Karpas-422 (cell line): ENCODE measurements at regions not wholly inside any gene's neighbourhood (a gene's known extent, or its start where the extent isn't known, plus 50 kb on each side); places are given as distances from the start of the nearest gene placed in this dataset.
A peak's percentile ranks its signal among the peaks of the same experiment; 100 is the strongest.

ENCODE experiments used
- DNase-seq: peaks from one replicate; pipeline ENCODE4 v3.0.0-alpha.2; 2015
- H2AFZ ChIP-seq: fragments of 200-600 bp; sonication (generic); 2 replicates; pipeline ENCODE4 v1.6.1; 2014; ENCODE audit warnings: antibody characterized with exemption, low read length, mixed read lengths
- H3K27ac ChIP-seq: fragments of 200-600 bp; sonication (generic); 2 replicates; pipeline ENCODE4 v1.5.1; 2014; ENCODE audit warnings: mild to moderate bottlenecking, low read length, moderate library complexity
- H3K27me3 ChIP-seq: fragments of 200-600 bp; sonication (generic); 2 replicates; pipeline ENCODE4 v1.6.1; 2014; ENCODE audit warnings: low read length, mixed read lengths
- H3K36me3 ChIP-seq: fragments of 200-600 bp; sonication (generic); 2 replicates; pipeline ENCODE4 v1.6.1; 2014; ENCODE audit warnings: low read length, mixed read lengths; ENCODE audit not compliant: insufficient read depth
- H3K4me1 ChIP-seq: fragments of 200-600 bp; sonication (generic); 2 replicates; pipeline ENCODE4 v1.6.1; 2014; ENCODE audit warnings: mild to moderate bottlenecking, low read length, mixed read lengths
- H3K4me2 ChIP-seq: fragments of 200-600 bp; sonication (generic); 2 replicates; pipeline ENCODE4 v1.6.1; 2014; ENCODE audit warnings: low read length, low read depth, mild to moderate bottlenecking; ENCODE audit not compliant: poor library complexity, severe bottlenecking
- H3K4me3 ChIP-seq: fragments of 200-600 bp; sonication (generic); 2 replicates; pipeline ENCODE4 v1.5.1; 2014; ENCODE audit warnings: mild to moderate bottlenecking, antibody characterized with exemption, low read length, mixed read lengths
- H3K79me2 ChIP-seq: fragments of 200-600 bp; sonication (generic); 2 replicates; pipeline ENCODE4 v1.6.1; 2014; ENCODE audit warnings: mild to moderate bottlenecking, low read length, mixed read lengths
- H3K9ac ChIP-seq: fragments of 200-600 bp; sonication (generic); 2 replicates; pipeline ENCODE4 v1.6.0; 2014; ENCODE audit warnings: low read length
- H3K9me2 ChIP-seq: fragments of 200-600 bp; sonication (generic), shearing (Covaris generic); replicated peaks from 2 replicates; pipeline ENCODE4 v1.6.0; 2014; ENCODE audit warnings: mild to moderate bottlenecking, low read length, moderate library complexity; ENCODE audit not compliant: insufficient read depth
- H3K9me3 ChIP-seq: fragments of 300-700, 200-600 bp; sonication (generic); 2 replicates; pipeline ENCODE4 v1.6.1; 2014; ENCODE audit warnings: low read length, mixed read lengths
- H4K20me1 ChIP-seq: fragments of 200-600 bp; sonication (generic); 2 replicates; pipeline ENCODE4 v1.6.1; 2014; ENCODE audit warnings: mild to moderate bottlenecking, antibody characterized with exemption, low read length, low read depth; ENCODE audit not compliant: insufficient read depth

DNA sequence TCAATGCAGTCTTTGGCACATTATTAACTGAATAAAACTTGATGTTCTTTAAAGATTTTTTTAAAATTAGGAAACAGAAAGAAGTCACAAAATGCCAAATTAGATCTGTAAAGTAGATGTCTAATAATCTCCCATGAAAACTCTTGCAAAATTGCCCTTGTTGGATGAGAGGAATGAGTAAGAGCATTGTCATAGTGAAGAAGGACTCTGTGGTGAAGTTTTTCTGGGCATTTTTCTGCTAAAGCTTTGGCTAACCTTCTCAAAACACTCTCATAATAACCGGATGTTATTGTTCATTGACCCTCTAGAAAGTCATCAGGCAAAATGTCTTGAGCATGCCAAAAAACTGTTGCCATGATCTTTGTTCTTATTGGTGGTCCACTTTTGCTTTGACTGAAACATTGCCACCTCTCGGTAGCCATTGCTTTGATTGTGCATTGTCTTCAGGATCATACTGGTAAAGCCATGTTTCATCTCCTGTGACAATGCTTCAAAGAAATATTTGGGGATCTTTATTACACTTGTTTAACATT lies 549.3 kb downstream of the LIG4 start:
- Histone ChIP-seq H4K20me1 (no peaks in the 10 kb centered on the region), H3K4me1 (no peaks in the 10 kb centered on the region), H3K9me2 (no peaks in the 10 kb centered on the region), H3K4me2 (no peak overlapping the region), H3K9me3 (peaks cover 31% of the 10 kb centered on the region), H3K36me3 (no peaks in the 10 kb centered on the region), H3K79me2 (no peaks in the 10 kb centered on the region), H3K27ac (no peak overlapping the region), H3K9ac (no peak overlapping the region), H3K4me3 (no peak overlapping the region), H2AFZ (no peak overlapping the region), H3K27me3 (no peaks in the 10 kb centered on the region)
- DNase-seq: no peak

DNA sequence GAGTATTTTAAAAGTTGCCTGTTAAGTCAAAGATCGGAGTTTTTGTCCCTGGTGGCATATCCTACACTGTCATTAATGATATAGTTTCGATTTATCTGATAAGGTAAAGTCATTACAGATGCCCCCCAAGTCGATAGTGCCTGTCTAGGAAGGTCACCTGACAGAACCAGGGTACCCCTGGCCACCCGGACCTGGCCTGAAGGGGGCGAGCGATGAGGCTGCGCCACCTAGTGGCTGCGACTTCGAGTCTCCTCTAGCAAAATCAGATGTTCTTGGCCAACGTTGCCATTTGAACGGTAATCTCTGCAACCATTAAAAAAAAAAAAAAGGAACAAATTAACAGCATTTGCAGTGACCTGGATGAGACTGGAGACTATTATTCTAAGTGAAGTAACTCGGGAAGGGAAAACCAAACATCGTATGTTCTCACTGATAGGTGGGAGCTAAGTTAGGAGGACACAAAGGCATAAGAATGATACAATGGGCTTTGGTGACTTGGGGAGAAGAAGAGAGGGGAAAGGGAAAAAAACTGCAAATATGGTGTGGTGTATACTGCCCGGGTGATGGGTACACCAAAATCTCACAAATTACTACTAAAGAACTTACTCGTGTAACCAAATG lies 565.1 kb downstream of the LIG4 start:
- H3K27me3 ChIP-seq: no peaks in the 10 kb centered on the region
- H3K4me3 ChIP-seq: no peak overlapping the region
- no peak overlapping the region for H2AFZ ChIP-seq
- H3K9ac ChIP-seq: no peak overlapping the region
- no peak overlapping the region for H3K4me2 ChIP-seq
- no peaks in the 10 kb centered on the region for H4K20me1 ChIP-seq
- H3K27ac ChIP-seq: no peak overlapping the region
- peaks cover 9% of the 10 kb centered on the region; the same call in 1 of the 2 replicates for H3K9me3 ChIP-seq
- no peaks in the 10 kb centered on the region for H3K79me2 ChIP-seq
- peak; percentile 82 for DNase-seq
- H3K4me1 ChIP-seq: no peaks in the 10 kb centered on the region
- H3K36me3 ChIP-seq: no peaks in the 10 kb centered on the region
- no peaks in the 10 kb centered on the region for H3K9me2 ChIP-seq

DNA sequence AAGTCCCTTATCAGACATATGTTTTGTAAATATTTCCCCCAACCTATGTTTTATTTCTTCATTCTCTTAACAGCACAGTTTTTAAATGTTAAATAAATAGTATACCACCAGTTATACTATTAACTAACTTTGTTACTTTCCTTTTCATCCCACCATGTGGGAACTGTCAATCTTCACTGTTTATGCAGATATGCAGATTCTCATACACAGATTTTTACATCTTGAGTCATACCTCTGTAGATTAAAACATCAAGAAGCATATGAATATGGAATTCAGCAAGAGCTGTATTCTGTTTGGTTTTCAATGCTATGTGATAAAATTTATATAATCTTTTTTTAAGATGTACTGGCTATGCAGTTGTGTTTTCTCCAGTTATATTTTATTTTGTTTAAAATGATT lies 566.3 kb downstream of the LIG4 start:
- Histone ChIP-seq H3K4me2 (no peak overlapping the region), H4K20me1 (no peaks in the 10 kb centered on the region), H3K27ac (no peak overlapping the region), H2AFZ (no peak overlapping the region), H3K27me3 (no peaks in the 10 kb centered on the region), H3K4me3 (no peak overlapping the region), H3K36me3 (no peaks in the 10 kb centered on the region), H3K79me2 (no peaks in the 10 kb centered on the region), H3K4me1 (no peaks in the 10 kb centered on the region), H3K9ac (no peak overlapping the region), H3K9me3 (peaks cover 6% of the 10 kb centered on the region; the same call in 1 of the 2 replicates), H3K9me2 (no peaks in the 10 kb centered on the region)
- DNase-seq: no peak

DNA sequence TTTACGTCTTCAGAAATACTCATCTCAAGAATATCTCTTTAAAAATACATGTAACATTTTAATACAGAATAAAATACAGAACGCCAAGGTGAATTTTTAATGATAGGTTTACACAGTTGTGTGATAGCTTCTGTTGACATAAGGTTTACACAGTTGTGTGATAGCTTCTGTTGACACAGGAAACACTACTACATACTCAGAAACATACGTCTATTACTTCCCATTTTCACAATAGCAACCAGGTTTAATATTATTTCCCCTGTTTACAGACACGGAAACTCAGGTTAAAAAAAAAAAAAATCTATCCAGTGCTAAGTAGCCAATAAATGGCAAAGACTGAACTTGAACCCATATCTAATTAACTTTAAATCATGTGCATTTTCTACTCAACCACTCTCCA lies 571.2 kb downstream of the LIG4 start:
- Histone ChIP-seq H3K9me2 (no peaks in the 10 kb centered on the region), H3K9ac (no peak overlapping the region), H2AFZ (no peak overlapping the region), H3K27ac (no peak overlapping the region), H3K27me3 (no peaks in the 10 kb centered on the region), H3K9me3 (peaks cover 14% of the 10 kb centered on the region), H3K79me2 (no peaks in the 10 kb centered on the region), H3K36me3 (no peaks in the 10 kb centered on the region), H4K20me1 (no peaks in the 10 kb centered on the region), H3K4me1 (no peaks in the 10 kb centered on the region), H3K4me3 (no peak overlapping the region), H3K4me2 (no peak overlapping the region)
- no peak for DNase-seq

DNA sequence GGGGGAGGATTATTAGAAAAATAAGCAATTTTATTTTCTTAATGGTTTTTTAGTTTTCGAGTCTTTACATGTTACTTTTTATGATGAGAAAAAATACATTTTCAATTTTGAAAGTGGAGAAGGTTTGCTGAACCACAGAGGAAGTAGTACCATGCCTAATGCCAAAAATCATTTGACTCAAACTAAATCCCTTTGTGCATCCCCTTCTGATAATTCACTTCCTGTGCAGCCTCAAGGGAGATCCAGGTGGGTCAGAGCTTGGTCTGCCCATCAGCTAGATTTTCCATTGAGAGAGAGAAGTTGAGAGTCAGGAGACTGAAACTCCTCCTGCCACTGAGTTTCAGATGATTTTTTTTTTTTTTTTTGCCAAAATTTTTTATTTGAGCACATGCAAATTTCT lies 571.7 kb downstream of the LIG4 start:
- DNase-seq: no peak
- H3K9me3 ChIP-seq: peaks cover 14% of the 10 kb centered on the region
- H3K9ac ChIP-seq: no peak overlapping the region
- no peaks in the 10 kb centered on the region for H3K36me3 ChIP-seq
- H2AFZ ChIP-seq: no peak overlapping the region
- no peaks in the 10 kb centered on the region for H3K79me2 ChIP-seq
- no peaks in the 10 kb centered on the region for H3K4me1 ChIP-seq
- no peaks in the 10 kb centered on the region for H4K20me1 ChIP-seq
- no peaks in the 10 kb centered on the region for H3K27me3 ChIP-seq
- H3K4me2 ChIP-seq: no peak overlapping the region
- H3K4me3 ChIP-seq: no peak overlapping the region
- H3K9me2 ChIP-seq: no peaks in the 10 kb centered on the region
- H3K27ac ChIP-seq: no peak overlapping the region

DNA sequence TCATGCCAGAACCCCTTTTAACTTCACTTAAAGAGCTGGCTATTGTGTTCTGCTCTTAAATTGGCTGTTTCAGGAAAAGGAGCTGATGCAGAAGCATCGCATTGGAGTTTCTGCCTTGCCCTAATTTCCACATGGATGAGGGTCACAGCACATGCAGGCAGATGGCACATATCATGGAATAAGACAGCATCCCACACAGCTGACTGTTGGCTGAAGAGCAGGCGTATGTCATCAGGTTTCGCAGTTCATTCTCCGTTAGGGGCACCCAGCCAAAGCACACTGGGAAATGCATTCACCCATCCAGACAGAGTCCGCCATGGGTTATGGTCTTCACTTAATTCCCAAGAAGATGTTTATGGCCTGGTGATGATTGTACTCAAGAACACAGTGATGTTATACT lies 572.5 kb downstream of the LIG4 start:
- H3K27ac ChIP-seq: no peak overlapping the region
- no peaks in the 10 kb centered on the region for H3K9me2 ChIP-seq
- DNase-seq: no peak
- no peak overlapping the region for H3K9ac ChIP-seq
- peaks cover 14% of the 10 kb centered on the region for H3K9me3 ChIP-seq
- H3K4me3 ChIP-seq: no peak overlapping the region
- H4K20me1 ChIP-seq: no peaks in the 10 kb centered on the region
- H3K4me1 ChIP-seq: no peaks in the 10 kb centered on the region
- no peak overlapping the region for H2AFZ ChIP-seq
- no peaks in the 10 kb centered on the region for H3K36me3 ChIP-seq
- H3K27me3 ChIP-seq: no peaks in the 10 kb centered on the region
- H3K79me2 ChIP-seq: no peaks in the 10 kb centered on the region
- H3K4me2 ChIP-seq: no peak overlapping the region

DNA sequence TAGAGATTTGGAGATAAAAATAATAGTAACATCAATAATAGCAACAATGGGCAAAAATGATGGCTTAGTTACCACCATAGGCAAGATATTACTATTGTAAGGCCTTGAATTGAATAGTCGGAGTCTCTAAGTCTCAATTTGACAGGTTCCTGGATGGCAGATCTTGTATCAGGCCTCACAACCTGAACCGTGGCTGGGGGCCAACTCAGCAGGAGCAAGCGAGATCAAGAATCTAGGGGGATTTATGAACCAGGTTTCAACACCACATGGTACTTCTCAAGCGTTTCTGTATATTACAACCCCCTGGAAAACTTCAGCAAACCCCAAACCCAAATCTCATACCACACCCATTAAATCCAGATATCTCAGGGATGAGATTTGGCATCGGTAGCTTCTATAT lies 573.8 kb downstream of the LIG4 start:
- H2AFZ ChIP-seq: no peak overlapping the region
- H3K4me2 ChIP-seq: no peak overlapping the region
- no peaks in the 10 kb centered on the region for H3K9me2 ChIP-seq
- no peaks in the 10 kb centered on the region for H3K4me1 ChIP-seq
- H3K9me3 ChIP-seq: peaks cover 14% of the 10 kb centered on the region
- H4K20me1 ChIP-seq: no peaks in the 10 kb centered on the region
- no peak for DNase-seq
- H3K27ac ChIP-seq: no peak overlapping the region
- no peaks in the 10 kb centered on the region for H3K79me2 ChIP-seq
- no peaks in the 10 kb centered on the region for H3K27me3 ChIP-seq
- no peak overlapping the region for H3K4me3 ChIP-seq
- no peak overlapping the region for H3K9ac ChIP-seq
- H3K36me3 ChIP-seq: no peaks in the 10 kb centered on the region

DNA sequence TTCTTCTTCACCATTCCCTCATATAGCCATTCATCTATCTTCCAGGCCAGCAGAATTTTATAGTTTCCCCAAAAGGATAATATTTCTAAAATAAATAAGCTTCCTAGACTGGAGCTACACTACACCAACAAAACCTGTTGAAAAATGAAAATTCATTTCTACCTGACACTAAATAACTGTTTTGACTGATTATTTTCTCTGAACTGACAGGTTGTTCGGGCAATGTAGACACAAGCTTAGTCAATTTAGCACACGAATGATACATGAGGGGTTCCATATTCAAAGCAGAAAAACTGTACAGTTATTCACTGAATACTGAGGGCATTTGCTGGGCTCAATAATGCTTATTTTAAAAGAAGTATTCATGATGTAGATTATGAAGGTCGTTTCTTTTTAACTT lies 589.7 kb downstream of the LIG4 start:
- Histone ChIP-seq H3K4me2 (no peak overlapping the region), H3K4me1 (no peaks in the 10 kb centered on the region), H3K9ac (no peak overlapping the region), H3K79me2 (no peaks in the 10 kb centered on the region), H3K9me2 (no peaks in the 10 kb centered on the region), H3K36me3 (no peaks in the 10 kb centered on the region), H3K4me3 (no peak overlapping the region), H2AFZ (no peak overlapping the region), H3K27ac (no peak overlapping the region), H3K9me3 (peaks cover 7% of the 10 kb centered on the region; the same call in 1 of the 2 replicates), H3K27me3 (no peaks in the 10 kb centered on the region), H4K20me1 (no peaks in the 10 kb centered on the region)
- no peak for DNase-seq
